NCI-H446 (cell line): ENCODE measurements at regions not wholly inside any gene's neighbourhood (a gene's known extent, or its start where the extent isn't known, plus 50 kb on each side); places are given as distances from the start of the nearest gene placed in this dataset.

Experiments
- DNase-seq, 2 experiments: peaks; one replicate each; lab custom pipeline; 2025; lab: John Stamatoyannopoulos, UW

DNA sequence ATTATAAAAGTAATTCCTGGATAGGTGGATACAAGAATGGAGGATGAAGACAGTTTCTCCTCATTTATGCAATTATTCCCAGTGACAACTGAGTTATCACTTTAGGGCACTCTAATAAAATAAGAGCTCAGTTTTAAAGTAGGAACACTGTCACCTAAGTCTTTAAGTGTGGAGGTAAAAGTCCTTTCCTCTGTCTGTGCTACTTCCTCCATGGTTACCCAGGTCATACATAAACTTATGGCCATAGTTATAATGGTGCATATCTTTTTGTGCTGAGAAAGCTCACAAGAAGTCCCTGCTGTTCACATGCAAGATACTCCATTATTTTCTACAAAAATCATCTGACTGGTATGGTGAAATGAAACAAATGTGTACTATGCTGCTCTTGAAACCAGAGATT is 1093.6 kb downstream of the IGSF11 start:
- no peak for DNase-seq

DNA sequence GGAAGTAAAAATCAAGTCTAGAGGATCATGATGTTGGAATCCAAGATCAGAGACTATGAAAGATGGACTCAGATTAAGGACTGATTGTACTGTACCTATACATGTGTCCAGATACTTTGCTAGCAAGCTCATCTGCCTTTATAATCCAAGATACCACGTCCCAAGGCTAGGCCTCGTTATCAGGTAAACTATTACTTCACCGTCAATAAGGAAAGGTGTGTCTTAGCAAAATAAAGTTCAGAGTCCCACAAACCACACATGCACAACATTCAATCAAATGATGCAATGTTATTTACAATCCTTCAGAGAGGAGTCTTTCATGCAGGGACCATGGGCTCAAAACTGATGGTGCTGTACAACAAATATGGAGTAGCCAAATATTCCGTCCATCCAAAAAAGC is 1092.9 kb downstream of the IGSF11 start:
- no peak for DNase-seq

GRCh38 chr3:117954131-117954530 is 1080.5 kb downstream of the IGSF11 start:
- no peak for DNase-seq

DNA sequence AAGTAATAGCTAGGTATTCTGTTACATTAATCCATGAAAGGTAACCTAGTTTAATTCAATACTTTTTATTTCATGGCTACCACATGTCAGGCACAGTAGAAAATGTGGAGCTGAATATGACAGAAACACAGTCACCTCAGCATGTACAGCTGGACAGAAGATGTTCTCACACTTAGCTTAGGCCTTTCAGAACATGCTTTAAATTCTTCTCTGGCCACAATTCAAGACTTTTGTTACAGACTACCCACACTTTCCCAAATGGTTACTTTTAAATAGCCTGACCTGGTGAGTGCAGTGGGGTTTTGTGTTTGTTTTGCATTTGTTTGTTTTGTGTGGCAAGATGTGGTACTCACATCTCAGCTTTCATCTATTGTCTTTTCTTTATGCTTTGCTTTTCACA is 1079.5 kb downstream of the IGSF11 start:
- no peak for DNase-seq

- no peak for DNase-seq
These were observed 1076.6 kb downstream of the IGSF11 start for GRCh38 chr3:117958027-117958426.

- no peak for DNase-seq
These were observed 1071.9 kb downstream of the IGSF11 start for GRCh38 chr3:117962750-117963149.

- no peak for DNase-seq
These were observed 1070.8 kb downstream of the IGSF11 start for GRCh38 chr3:117963858-117964257.

GRCh38 chr3:117964814-117965213 is 1069.8 kb downstream of the IGSF11 start:
- DNase-seq: no peak

DNA sequence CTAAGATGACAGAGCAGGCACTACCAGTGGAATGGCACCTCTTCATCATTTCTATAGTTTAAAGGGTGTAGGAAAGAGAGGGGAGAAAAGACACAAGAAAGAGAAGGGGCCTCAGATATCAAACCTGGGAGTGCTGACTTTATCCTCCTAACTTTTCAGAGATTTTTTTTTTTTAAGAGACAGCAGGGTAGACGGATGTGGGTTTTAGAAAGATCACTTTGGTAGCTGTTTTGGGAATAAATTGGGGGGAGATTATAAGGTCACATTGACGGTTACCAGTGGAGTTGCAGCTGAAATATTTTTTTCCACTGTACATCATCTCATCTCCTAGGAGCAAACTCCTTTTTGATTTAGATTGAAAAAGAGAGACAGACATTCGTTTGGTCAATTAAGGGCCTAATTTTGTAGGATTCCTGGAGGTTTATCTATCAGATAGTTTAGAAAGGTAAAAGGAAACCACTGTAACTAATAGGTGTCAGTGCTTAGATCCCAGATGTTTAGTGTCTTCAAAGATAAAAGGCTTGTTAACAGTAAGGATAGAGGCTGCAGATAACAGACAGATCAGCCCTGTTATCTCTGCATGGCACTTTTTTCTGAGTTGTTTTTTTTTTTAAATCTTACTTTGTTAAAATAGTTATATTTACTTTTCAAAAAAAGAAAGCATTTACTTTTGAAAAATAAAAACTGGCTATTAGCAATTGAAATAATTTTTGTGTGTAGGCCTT is 1057.0 kb downstream of the IGSF11 start:
- no peak for DNase-seq

GRCh38 chr3:117979466-117979865 is 1055.2 kb downstream of the IGSF11 start:
- DNase-seq: no peak

DNA sequence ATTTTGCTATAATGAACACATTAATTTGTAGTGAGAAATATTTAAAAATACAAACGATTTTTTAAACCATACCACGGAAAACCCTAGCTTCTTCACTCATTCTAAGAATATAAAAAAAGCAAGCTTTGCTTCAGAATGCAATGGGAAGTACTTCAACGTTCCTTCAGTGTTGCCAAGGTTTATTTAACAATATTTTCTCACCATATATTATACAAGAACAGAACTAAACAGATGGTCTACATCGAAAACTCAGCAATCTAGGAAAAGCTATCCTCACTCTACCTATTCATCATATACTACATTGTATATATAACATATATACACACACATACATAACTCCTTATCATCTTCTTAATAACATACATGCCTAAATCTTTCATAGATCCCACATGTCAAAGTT is 1047.4 kb downstream of the IGSF11 start:
- no peak for DNase-seq

GRCh38 chr3:117989982-117990381 is 1044.7 kb downstream of the IGSF11 start:
- DNase-seq: no peak

DNA sequence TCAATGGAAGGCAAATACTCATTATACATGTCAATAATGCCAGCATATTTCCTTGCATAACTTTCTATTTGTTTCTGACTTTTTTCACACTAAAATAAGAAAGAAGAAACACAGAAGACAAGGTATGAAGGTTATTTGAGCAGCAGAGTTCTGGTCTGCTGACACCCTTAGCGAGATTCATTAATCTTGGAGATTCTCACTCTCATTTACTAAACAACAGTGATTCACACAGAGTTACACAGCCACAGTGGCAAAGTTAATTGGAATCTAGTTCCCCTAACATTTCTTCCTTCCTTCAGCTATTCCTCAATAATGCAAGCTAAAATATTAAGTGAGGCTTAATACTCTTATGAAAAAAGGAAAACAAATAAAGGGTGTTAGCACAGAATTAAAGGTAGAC is 1044.0 kb downstream of the IGSF11 start:
- DNase-seq: no peak

DNA sequence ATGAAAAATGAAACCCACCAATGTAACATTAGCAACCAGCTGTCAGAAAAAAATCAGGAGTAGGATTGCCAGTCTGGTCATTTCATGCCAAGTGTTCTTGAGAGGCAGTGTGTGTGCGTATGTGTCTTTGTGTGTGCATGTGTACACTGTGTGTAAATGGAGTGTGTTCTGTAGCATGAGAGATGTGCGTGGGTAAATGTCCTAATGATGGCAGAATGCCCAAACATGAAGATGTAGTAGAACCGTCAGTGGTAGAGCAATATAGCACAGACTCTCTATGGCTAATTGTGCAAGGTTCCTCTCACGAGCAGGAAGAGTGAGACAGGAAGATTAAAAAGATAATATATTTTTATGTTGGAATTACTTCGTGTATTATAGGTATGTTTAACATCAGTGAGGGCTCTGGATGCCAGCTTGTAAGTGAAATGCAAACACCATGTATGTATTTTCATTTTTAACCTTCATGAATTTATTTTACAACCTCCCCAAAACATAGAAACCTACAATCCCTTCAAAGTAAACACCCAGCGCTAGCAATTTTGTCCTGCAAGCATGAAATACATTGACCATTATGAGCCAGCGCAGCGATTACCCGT is 1038.7 kb downstream of the IGSF11 start:
- peak in 1 of 2 experiments; percentile 19 for DNase-seq

DNA sequence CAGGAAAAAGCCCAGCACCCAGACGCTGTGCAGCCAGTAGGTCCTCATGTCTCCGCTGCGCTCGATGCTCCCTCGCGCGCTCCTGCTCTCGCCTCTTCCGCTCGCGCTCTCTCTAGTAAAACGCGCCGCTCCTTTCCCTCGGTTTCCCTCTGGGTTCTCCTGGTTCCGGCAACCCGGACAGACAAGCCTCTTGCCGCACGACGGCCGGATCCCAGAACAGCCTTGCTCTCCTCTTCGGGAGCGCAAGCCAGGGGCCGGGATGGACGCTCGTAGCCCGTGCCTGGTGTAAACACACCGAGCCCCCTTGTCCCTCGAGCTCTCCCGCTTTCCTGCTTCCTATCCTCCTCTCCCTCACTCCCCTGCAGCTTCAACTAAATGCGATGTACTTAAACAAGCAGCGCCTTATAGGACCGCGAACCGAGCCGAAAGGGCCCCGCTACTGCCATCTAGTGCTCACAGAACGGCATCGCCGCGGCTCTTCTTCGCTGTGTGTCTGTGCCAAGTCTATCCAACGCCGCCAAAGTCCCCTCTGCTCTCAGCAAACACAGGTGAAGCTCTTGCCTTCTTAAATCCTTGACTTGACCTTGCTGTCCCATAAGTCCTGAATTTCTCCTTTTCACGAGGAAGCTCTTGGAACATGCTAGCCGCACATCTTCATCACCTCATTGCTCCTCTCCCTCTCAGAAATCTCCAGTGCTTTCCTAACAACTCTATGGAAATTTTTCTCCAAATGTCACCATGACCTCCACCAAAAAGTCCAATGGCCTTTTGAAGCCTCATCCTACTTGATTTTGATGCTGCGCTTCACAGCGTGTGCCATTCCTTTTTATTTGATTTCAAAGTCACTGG is 1037.2 kb downstream of the IGSF11 start:
- peak; percentile 84 to 95 for DNase-seq

GRCh38 chr3:117998071-117998470 is 1036.6 kb downstream of the IGSF11 start:
- DNase-seq: peak in 1 of 2 experiments; percentile 61

DNA sequence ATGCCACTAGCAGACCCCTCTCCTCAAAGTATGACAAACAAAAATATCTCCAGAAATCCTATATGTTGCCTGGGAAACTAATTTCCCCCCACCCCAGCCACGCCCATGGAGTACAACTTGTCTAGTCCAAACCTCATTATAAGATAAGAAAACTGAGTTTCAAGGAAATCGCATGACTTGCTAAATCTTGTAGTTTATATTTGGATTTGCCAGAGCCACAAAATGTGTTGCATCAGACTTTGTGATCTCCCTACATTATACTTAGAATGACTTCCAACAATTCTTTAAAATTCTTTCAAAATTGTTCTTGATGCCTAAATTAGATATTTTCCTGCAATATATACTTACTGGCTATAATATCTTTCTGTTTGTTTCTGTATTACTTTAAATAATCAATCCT is 1034.4 kb downstream of the IGSF11 start:
- DNase-seq: no peak

DNA sequence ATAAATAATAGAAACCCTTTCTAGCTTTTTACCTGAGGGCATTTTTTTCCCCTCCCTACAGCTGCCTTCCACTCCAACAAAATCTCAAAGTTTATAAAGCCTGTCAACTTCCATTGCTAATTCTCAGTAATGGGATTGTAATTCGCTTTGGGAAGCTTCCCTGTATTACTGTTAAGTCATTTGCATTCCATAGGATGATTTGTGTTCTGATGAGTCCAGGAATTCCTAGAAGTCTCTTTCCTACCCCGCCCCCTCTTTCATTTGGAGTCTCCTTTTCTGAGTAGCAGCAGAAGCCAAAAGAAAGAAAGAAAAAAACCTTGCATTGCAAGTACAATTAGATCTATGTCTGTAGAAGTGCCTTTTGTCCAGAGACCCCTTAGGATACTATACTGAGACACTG is 1033.3 kb downstream of the IGSF11 start:
- no peak for DNase-seq

DNA sequence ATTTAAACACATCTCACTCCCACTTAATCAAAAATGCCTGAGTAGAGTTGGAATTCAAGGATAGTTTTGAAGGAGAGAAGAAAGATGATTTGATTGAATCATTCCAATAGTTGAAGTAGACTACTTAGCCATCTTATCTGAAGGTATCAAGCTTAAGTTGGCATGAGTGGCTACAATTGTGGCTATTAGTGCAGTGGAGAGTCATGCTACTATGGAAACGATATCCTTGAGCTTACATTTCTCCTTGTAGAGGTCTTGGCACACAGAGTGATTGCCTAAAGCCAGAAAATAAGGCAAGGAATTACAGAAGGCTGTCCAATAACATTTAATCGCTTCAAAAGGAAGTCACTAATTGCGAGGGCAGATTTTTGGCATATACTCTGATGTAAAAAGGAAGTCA is 1022.7 kb downstream of the IGSF11 start:
- no peak for DNase-seq

GRCh38 chr3:118029049-118029448 is 1005.6 kb downstream of the IGSF11 start:
- no peak for DNase-seq

DNA sequence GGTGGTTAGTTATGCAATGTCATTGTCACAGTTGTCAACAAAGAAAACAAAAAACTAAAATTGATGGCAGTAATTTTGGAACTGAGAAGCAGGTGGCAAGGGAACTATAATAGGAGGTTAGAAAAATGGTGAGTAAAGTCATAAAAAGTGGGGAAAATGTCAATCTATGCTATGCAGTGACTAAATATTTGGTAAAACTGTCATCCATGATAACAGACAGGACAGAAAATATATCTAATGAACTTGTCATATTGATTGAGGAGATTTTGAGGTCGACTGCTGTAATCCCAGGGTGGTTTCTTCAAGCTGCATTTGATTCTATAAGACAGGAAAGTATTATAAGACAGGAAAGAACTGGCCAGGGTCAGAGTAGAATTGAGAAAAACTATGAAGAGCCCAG is 998.4 kb downstream of the IGSF11 start:
- no peak for DNase-seq

DNA sequence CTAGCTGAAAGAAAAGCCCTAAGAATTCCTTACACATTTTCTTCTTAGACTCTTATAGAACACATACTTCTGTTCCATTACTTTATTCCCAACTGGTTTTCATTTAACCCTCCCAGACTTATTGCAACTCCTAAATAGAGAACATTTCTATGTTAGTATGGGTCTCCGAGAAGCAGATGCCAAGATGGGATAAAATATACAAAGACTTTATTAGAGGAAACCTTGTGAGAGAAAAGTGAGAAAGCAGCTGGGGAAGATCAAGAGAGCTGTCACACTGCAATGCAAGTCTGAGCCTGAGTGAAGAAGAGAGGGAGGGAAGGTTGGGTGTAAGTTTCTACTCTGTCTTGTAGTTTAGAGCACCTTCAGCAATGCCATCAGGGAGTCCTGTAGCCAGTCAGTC is 979.3 kb downstream of the IGSF11 start:
- no peak for DNase-seq

DNA sequence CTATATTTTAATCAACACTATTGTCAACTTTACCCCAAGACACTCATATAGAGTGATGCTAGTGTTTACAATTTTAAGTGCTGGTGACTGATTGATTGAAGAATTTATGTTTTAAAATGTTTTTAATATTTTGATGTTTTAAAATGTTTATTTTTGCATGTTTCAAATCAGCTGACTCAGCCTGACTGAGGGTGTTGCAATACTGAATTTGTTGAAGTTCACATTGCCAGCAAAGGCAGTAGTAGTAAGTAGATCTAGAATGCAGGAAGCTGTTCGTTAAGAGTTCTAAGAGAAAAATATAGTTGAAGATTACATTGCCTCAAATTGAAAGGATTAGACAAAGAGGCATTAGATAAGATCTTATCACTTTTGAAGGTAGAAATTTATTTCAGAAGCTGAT is 977.6 kb downstream of the IGSF11 start:
- no peak for DNase-seq
